ENCODE measurements at regions not wholly inside any gene's neighbourhood (a gene's known extent, or its start where the extent isn't known, plus 50 kb on each side); places are given as distances from the start of the nearest gene placed in this dataset.

DNA sequence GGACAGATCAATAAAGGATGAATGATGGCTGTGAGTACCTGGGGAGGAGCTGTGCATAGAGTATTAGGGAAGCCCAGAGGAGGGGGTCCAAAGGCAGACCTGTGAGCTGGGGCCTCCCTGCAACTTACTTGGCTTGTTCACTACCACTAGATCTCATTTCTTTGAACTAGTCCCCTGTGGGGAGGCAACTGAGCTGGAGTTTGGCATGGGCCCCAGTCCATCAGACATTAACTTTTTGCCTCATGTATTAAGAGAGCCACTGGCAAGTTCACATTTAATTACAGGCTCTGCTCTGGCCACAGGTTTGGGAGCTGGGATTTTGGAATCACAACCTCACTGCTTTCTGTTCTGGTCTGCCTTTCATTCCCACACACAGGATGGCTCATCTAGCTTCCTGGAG, 254.1 kb downstream of the PRL start:
- H2AFZ ChIP-seq (ENCODE audit: low read length), result no peak overlapping the region
- H3K14ac ChIP-seq (ENCODE audit: insufficient read depth, low read length), result no peak overlapping the region
- H3K18ac ChIP-seq (ENCODE audit: insufficient read length, low read depth, low read length), result no peak overlapping the region
- peaks cover 16 to 19% of the 10 kb centered on the region in 2 experiments for H3K4me1 Mint-ChIP-seq
- H3T11ph ChIP-seq (ENCODE audit: low read length), result no peak overlapping the region
- H2BK15ac ChIP-seq (ENCODE audit: low read depth, low read length), result no peak overlapping the region
- H2BK20ac ChIP-seq (ENCODE audit: low read depth, low read length, poor library complexity, severe bottlenecking), result no peak overlapping the region
- no peaks in the 10 kb centered on the region for H3K9me3 ChIP-seq (ENCODE audit: control insufficient read depth, low read depth, low read length)
- H3K23me2 ChIP-seq (ENCODE audit: insufficient read length, low read depth, low read length, poor library complexity, severe bottlenecking), result no peaks in the 10 kb centered on the region
- H4K91ac ChIP-seq (ENCODE audit: insufficient read length, low read depth, low read length), result no peak overlapping the region
- no peak overlapping the region for H3K4me3 Mint-ChIP-seq
- no peak overlapping the region for H2BK120ac ChIP-seq (ENCODE audit: low read depth, low read length, poor library complexity, severe bottlenecking)
- H3K9me3 Mint-ChIP-seq, result peaks cover 14 to 19% of the 10 kb centered on the region in 2 experiments
- H3K27ac ChIP-seq (ENCODE audit: insufficient read length, low read depth, low read length), result no peak overlapping the region
- H3K56ac ChIP-seq (ENCODE audit: insufficient read length, low read depth, low read length), result no peak overlapping the region
- H4K20me1 ChIP-seq (ENCODE audit: control insufficient read depth, insufficient read depth, insufficient read length), result no peaks in the 10 kb centered on the region
- H3K4me2 ChIP-seq (ENCODE audit: insufficient read depth, insufficient read length, low read length), result no peak overlapping the region
- no peak overlapping the region for H3K4ac ChIP-seq (ENCODE audit: low read depth, low read length)
- H3K9ac ChIP-seq (ENCODE audit: extremely low read depth, insufficient read length, low read length), result no peak overlapping the region
- no peak overlapping the region for H2BK12ac ChIP-seq (ENCODE audit: insufficient read length, low read depth, low read length)
- H2AK5ac ChIP-seq (ENCODE audit: insufficient read length, low read length), result no peak overlapping the region
- 0 out of 2 replicates have a peak, but pooled peaks cover 3% of the 10 kb centered on the region for H3K79me2 ChIP-seq (ENCODE audit: insufficient read depth, low read length)
- peaks cover 31 to 42% (median 42%) of the 10 kb centered on the region in 3 experiments for H3K36me3 Mint-ChIP-seq (ENCODE audit: insufficient read depth in 1 of 3, low read depth in 3 of 3)
- no peaks in the 10 kb centered on the region for H3K27me3 Mint-ChIP-seq (ENCODE audit: low read depth)
- no peaks in the 10 kb centered on the region for H3K79me1 ChIP-seq (ENCODE audit: insufficient read depth, low read depth, low read length, poor library complexity, severe bottlenecking)
- H3K23ac ChIP-seq (ENCODE audit: insufficient read length, low read depth, low read length), result no peak overlapping the region
- DNase-seq, result no peak
- TF ChIP-seq, protein P1, sequence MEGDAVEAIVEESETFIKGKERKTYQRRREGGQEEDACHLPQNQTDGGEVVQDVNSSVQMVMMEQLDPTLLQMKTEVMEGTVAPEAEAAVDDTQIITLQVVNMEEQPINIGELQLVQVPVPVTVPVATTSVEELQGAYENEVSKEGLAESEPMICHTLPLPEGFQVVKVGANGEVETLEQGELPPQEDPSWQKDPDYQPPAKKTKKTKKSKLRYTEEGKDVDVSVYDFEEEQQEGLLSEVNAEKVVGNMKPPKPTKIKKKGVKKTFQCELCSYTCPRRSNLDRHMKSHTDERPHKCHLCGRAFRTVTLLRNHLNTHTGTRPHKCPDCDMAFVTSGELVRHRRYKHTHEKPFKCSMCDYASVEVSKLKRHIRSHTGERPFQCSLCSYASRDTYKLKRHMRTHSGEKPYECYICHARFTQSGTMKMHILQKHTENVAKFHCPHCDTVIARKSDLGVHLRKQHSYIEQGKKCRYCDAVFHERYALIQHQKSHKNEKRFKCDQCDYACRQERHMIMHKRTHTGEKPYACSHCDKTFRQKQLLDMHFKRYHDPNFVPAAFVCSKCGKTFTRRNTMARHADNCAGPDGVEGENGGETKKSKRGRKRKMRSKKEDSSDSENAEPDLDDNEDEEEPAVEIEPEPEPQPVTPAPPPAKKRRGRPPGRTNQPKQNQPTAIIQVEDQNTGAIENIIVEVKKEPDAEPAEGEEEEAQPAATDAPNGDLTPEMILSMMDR (conservative IDR thresholded peaks at IDR 0.05), result no peak
- no peak overlapping the region for H4K5ac ChIP-seq (ENCODE audit: insufficient read length, low read depth, low read length)
- no peak overlapping the region for H2BK5ac ChIP-seq (ENCODE audit: insufficient read length, low read length)
- H3K27ac Mint-ChIP-seq, result peak overlapping the region in 2 of 3 experiments; percentile 27 to 34; a peak in 1 of 7 replicates
- no peaks in the 10 kb centered on the region for H3K27me3 ChIP-seq (ENCODE audit: insufficient read depth, low read length)
- no peak overlapping the region for H4K8ac ChIP-seq (replicated peaks; ENCODE audit: insufficient read length, low read depth, low read length)
- H3K4me1 ChIP-seq (ENCODE audit: insufficient read depth, low read length), result peaks cover 6% of the 10 kb centered on the region; the same call in 1 of the 2 replicates
